ENCODE measurements at regions not wholly inside any gene's neighbourhood (a gene's known extent, or its start where the extent isn't known, plus 50 kb on each side); places are given as distances from the start of the nearest gene placed in this dataset.

DNA sequence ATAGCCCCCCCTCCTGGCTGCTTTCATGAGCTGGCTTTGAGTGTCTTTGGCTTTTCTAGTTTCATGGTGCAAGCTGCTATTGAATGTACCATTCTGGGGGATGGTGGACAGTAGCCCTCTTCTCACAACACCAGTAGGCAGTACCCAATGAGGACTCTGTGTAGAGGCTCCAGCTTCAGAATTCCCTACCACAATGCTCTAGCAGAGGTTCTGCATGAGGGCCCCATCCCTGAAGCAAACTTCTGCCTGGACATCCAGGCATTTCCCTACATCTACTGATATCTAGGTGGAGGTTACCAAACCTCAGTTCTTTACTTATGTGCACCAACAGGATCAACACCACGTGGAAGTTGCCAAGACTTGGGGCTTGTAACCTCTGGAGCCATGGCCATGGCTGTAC lies 1742.9 kb downstream of the SI start:
- TF ChIP-seq POLR2A (IDR thresholded peaks at IDR 0.05) (no peak), EP300 (IDR thresholded peaks at IDR 0.05) (no peak), POLR2AphosphoS5 (IDR thresholded peaks at IDR 0.05) (no peak)
- TF ChIP-seq, protein P1, sequence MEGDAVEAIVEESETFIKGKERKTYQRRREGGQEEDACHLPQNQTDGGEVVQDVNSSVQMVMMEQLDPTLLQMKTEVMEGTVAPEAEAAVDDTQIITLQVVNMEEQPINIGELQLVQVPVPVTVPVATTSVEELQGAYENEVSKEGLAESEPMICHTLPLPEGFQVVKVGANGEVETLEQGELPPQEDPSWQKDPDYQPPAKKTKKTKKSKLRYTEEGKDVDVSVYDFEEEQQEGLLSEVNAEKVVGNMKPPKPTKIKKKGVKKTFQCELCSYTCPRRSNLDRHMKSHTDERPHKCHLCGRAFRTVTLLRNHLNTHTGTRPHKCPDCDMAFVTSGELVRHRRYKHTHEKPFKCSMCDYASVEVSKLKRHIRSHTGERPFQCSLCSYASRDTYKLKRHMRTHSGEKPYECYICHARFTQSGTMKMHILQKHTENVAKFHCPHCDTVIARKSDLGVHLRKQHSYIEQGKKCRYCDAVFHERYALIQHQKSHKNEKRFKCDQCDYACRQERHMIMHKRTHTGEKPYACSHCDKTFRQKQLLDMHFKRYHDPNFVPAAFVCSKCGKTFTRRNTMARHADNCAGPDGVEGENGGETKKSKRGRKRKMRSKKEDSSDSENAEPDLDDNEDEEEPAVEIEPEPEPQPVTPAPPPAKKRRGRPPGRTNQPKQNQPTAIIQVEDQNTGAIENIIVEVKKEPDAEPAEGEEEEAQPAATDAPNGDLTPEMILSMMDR (IDR thresholded peaks at IDR 0.05), result no peak
